ENCODE measurements at regions not wholly inside any gene's neighbourhood (a gene's known extent, or its start where the extent isn't known, plus 50 kb on each side); places are given as distances from the start of the nearest gene placed in this dataset.

DNA sequence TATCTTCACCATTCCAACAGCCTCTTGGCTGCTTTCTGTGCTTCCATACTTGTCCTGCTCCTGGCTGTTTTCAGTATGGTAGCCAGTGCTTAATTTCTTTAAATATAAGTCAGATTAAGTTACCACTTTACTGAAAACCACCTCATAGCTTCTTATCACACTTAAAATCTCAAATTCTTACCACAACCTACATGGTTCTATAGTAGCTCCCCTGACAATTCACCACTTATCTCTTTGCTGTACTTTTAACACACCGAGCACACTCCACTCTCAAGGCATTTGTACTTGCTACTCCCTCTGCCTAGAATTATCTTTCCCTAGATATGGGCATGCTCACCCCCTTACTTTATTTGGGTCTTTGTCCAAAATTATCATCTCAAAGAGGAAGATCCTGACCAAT lies 369.0 kb downstream of the TENT5A start:
- H3K27me3 Mint-ChIP-seq (ENCODE audit: low read depth), result no peaks in the 10 kb centered on the region
- H3K4me1 Mint-ChIP-seq, result no peaks in the 10 kb centered on the region
- H3K4me3 Mint-ChIP-seq, result no peak overlapping the region
- CTCF ChIA-PET, result no interaction called here
- no peaks in the 10 kb centered on the region for H3K36me3 Mint-ChIP-seq
- TF ChIP-seq GTF2I (CRISPR knock-in tag; conservative IDR thresholded peaks at IDR 0.05) (no peak), MYBL2 (CRISPR knock-in tag; IDR thresholded peaks at IDR 0.05) (no peak), TEAD1 (CRISPR knock-in tag; IDR thresholded peaks at IDR 0.05) (no peak), TCF7 (CRISPR knock-in tag; IDR thresholded peaks at IDR 0.05; ENCODE audit: low read depth) (no peak), JUN (CRISPR knock-in tag; IDR thresholded peaks at IDR 0.05) (no peak), SP1 (CRISPR knock-in tag; conservative IDR thresholded peaks at IDR 0.05) (no peak), KAT7 (CRISPR knock-in tag; IDR thresholded peaks at IDR 0.05; ENCODE audit: borderline replicate concordance) (no peak)
- TF ChIP-seq, protein P1, sequence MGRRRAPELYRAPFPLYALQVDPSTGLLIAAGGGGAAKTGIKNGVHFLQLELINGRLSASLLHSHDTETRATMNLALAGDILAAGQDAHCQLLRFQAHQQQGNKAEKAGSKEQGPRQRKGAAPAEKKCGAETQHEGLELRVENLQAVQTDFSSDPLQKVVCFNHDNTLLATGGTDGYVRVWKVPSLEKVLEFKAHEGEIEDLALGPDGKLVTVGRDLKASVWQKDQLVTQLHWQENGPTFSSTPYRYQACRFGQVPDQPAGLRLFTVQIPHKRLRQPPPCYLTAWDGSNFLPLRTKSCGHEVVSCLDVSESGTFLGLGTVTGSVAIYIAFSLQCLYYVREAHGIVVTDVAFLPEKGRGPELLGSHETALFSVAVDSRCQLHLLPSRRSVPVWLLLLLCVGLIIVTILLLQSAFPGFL (CRISPR knock-in tag; IDR thresholded peaks at IDR 0.05; ENCODE audit: borderline replicate concordance), result no peak
- TF ChIP-seq, protein P2, sequence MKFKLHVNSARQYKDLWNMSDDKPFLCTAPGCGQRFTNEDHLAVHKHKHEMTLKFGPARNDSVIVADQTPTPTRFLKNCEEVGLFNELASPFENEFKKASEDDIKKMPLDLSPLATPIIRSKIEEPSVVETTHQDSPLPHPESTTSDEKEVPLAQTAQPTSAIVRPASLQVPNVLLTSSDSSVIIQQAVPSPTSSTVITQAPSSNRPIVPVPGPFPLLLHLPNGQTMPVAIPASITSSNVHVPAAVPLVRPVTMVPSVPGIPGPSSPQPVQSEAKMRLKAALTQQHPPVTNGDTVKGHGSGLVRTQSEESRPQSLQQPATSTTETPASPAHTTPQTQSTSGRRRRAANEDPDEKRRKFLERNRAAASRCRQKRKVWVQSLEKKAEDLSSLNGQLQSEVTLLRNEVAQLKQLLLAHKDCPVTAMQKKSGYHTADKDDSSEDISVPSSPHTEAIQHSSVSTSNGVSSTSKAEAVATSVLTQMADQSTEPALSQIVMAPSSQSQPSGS (CRISPR knock-in tag; IDR thresholded peaks at IDR 0.05; ENCODE audit: borderline replicate concordance, low read depth), result no peak
- no peak overlapping the region for H3K27ac Mint-ChIP-seq
- ATAC-seq (no peak), DNase-seq (ENCODE audit: low spot score) (no peak)
- peaks cover 2% of the 10 kb centered on the region; the same call in 1 of the 2 replicates for H3K9me3 Mint-ChIP-seq
- POLR2A ChIA-PET, result no interaction called here

DNA sequence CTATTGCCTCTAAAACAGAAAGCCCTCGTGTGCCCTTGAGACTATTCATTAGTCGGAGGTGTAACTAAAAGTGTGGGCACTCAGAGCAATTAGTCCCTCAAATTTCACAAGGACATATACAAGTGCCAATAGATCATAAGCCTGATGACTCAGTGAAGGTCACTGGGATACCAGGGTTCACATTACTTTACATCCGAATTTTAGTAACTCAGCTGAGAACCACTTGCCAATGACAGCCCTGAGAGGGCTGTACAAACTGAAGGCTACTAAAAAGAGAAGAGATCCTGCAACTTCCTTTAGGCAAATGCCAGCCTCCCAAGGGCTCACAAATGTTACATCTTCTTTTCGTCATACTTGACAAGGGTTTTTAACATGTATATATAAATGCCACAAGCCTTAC lies 369.6 kb downstream of the TENT5A start:
- no peak for ATAC-seq
- CTCF ChIA-PET, result no interaction called here
- no peak for DNase-seq (ENCODE audit: low spot score)
- no peaks in the 10 kb centered on the region for H3K27me3 Mint-ChIP-seq (ENCODE audit: low read depth)
- no peaks in the 10 kb centered on the region for H3K36me3 Mint-ChIP-seq
- H3K4me1 Mint-ChIP-seq, result no peaks in the 10 kb centered on the region
- no peak overlapping the region for H3K4me3 Mint-ChIP-seq
- no peak overlapping the region for H3K27ac Mint-ChIP-seq
- TF ChIP-seq, protein P3, sequence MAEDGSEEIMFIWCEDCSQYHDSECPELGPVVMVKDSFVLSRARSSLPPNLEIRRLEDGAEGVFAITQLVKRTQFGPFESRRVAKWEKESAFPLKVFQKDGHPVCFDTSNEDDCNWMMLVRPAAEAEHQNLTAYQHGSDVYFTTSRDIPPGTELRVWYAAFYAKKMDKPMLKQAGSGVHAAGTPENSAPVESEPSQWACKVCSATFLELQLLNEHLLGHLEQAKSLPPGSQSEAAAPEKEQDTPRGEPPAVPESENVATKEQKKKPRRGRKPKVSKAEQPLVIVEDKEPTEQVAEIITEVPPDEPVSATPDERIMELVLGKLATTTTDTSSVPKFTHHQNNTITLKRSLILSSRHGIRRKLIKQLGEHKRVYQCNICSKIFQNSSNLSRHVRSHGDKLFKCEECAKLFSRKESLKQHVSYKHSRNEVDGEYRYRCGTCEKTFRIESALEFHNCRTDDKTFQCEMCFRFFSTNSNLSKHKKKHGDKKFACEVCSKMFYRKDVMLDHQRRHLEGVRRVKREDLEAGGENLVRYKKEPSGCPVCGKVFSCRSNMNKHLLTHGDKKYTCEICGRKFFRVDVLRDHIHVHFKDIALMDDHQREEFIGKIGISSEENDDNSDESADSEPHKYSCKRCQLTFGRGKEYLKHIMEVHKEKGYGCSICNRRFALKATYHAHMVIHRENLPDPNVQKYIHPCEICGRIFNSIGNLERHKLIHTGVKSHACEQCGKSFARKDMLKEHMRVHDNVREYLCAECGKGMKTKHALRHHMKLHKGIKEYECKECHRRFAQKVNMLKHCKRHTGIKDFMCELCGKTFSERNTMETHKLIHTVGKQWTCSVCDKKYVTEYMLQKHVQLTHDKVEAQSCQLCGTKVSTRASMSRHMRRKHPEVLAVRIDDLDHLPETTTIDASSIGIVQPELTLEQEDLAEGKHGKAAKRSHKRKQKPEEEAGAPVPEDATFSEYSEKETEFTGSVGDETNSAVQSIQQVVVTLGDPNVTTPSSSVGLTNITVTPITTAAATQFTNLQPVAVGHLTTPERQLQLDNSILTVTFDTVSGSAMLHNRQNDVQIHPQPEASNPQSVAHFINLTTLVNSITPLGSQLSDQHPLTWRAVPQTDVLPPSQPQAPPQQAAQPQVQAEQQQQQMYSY (CRISPR knock-in tag; IDR thresholded peaks at IDR 0.05), result no peak
- TF ChIP-seq ELF4 (CRISPR knock-in tag; IDR thresholded peaks at IDR 0.05; ENCODE audit: low read depth) (no peak), ZNF232 (CRISPR knock-in tag; IDR thresholded peaks at IDR 0.05) (no peak), HMGA2 (CRISPR knock-in tag; IDR thresholded peaks at IDR 0.05) (no peak), TP53 (CRISPR knock-in tag; IDR thresholded peaks at IDR 0.05) (no peak), ZBTB21 (CRISPR knock-in tag; IDR thresholded peaks at IDR 0.05; ENCODE audit: borderline replicate concordance) (no peak), SP1 (CRISPR knock-in tag; conservative IDR thresholded peaks at IDR 0.05) (no peak)
- TF ChIP-seq, protein P4, sequence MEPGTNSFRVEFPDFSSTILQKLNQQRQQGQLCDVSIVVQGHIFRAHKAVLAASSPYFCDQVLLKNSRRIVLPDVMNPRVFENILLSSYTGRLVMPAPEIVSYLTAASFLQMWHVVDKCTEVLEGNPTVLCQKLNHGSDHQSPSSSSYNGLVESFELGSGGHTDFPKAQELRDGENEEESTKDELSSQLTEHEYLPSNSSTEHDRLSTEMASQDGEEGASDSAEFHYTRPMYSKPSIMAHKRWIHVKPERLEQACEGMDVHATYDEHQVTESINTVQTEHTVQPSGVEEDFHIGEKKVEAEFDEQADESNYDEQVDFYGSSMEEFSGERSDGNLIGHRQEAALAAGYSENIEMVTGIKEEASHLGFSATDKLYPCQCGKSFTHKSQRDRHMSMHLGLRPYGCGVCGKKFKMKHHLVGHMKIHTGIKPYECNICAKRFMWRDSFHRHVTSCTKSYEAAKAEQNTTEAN (CRISPR knock-in tag; IDR thresholded peaks at IDR 0.05), result no peak
- no peaks in the 10 kb centered on the region; the same call in 1 of the 2 replicates for H3K9me3 Mint-ChIP-seq
- POLR2A ChIA-PET, result no interaction called here

DNA sequence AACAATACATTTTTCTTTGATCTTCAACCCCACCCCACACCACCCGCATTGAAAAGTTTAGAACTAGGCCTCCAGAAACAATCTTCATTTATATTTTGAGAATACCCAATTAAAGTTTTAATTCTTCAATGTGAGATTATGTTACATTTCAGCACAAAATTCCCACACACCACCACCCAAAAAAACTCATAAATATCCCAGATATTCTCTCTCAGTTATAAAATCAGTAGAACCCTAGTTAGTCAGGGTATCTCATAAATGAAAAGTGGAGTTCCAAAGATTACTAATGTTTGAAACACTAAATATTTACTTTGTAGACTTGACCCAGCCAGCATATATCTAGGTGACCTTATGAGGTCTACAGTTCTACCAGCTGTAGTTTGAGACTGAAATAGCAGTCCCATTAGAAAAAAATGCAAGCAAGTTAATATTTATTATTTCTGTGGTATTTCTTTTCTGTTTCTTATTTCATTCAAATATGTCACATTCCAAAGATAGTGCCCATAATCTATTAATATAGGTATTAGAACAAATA lies 371.0 kb downstream of the TENT5A start:
- DNase-seq (ENCODE audit: low spot score) (no peak), ATAC-seq (no peak)
- Mint-ChIP-seq H3K27ac (no peak overlapping the region), H3K36me3 (no peaks in the 10 kb centered on the region), H3K9me3 (no peaks in the 10 kb centered on the region), H3K4me1 (no peaks in the 10 kb centered on the region), H3K4me3 (no peak overlapping the region), H3K27me3 (ENCODE audit: low read depth) (no peaks in the 10 kb centered on the region)
- POLR2A ChIA-PET, result no interaction called here
- CTCF ChIA-PET, result no interaction called here
- TF ChIP-seq, protein P5, sequence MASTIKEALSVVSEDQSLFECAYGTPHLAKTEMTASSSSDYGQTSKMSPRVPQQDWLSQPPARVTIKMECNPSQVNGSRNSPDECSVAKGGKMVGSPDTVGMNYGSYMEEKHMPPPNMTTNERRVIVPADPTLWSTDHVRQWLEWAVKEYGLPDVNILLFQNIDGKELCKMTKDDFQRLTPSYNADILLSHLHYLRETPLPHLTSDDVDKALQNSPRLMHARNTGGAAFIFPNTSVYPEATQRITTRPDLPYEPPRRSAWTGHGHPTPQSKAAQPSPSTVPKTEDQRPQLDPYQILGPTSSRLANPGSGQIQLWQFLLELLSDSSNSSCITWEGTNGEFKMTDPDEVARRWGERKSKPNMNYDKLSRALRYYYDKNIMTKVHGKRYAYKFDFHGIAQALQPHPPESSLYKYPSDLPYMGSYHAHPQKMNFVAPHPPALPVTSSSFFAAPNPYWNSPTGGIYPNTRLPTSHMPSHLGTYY (CRISPR knock-in tag; IDR thresholded peaks at IDR 0.05), result no peak
- TF ChIP-seq, protein P6, sequence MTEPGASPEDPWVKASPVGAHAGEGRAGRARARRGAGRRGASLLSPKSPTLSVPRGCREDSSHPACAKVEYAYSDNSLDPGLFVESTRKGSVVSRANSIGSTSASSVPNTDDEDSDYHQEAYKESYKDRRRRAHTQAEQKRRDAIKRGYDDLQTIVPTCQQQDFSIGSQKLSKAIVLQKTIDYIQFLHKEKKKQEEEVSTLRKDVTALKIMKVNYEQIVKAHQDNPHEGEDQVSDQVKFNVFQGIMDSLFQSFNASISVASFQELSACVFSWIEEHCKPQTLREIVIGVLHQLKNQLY (CRISPR knock-in tag; IDR thresholded peaks at IDR 0.05), result no peak
- TF ChIP-seq FOXP1 (CRISPR knock-in tag; IDR thresholded peaks at IDR 0.05; ENCODE audit: borderline replicate concordance), result no peak
- TF ChIP-seq NFE2L1 (CRISPR knock-in tag; IDR thresholded peaks at IDR 0.05), result no peak
- TF ChIP-seq, protein P7, sequence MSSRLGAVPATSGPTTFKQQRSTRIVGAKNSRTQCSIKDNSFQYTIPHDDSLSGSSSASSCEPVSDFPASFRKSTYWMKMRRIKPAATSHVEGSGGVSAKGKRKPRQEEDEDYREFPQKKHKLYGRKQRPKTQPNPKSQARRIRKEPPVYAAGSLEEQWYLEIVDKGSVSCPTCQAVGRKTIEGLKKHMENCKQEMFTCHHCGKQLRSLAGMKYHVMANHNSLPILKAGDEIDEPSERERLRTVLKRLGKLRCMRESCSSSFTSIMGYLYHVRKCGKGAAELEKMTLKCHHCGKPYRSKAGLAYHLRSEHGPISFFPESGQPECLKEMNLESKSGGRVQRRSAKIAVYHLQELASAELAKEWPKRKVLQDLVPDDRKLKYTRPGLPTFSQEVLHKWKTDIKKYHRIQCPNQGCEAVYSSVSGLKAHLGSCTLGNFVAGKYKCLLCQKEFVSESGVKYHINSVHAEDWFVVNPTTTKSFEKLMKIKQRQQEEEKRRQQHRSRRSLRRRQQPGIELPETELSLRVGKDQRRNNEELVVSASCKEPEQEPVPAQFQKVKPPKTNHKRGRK (CRISPR knock-in tag; IDR thresholded peaks at IDR 0.05; ENCODE audit: borderline replicate concordance), result no peak
- TF ChIP-seq ZNF396 (CRISPR knock-in tag; IDR thresholded peaks at IDR 0.05; ENCODE audit: borderline replicate concordance), result no peak

Data from WTC11 (cell line).